ENCODE measurements at regions not wholly inside any gene's neighbourhood (a gene's known extent, or its start where the extent isn't known, plus 50 kb on each side); places are given as distances from the start of the nearest gene placed in this dataset.
"Not testable (repeated sequence)": the region's sequence is repeated elsewhere in the genome, so short reads cannot be mapped to it uniquely, and the experiment has no call there.

DNA sequence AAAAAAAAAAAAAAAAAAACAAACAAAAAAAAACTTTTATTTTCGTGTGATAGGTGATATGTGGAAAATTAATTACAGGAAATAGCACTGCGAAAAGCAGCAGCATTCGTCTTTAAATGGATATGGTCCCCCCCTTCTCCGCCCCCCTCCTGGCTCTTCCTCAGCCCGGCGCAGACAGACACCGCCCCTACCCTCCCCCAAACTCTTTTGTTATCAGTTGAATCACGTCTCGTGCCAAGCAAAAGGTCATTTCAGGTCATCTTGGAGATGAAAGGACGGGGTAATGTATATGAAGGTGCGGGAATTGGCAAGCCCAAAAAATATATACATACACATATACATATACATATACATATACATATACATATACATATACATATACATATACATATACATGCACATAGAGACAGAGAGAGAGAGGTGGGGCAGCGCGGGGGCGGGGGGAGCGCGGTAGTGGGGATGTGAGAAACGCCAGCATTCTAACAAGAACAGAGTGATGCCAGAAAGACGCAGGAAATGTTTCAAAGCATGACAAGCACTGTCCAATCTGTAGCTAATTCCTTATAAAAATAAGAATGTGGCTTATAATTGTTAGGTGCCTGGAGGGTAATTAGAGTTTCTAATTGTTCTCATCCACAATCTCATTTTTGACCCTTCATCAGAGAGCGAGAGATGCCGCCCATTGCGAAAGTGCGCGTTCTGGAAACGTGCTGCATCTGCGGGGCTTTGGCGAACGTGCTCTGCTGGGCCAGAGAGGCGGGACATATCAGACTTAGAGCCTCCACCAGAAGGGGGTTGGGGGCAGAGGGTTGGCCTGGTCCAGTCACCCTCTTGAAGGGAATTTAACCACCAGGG, 214.5 kb upstream of the UBASH3B start:
- FAIRE-seq = no peak

- peak; percentile 35 for FAIRE-seq
Observed at GRCh38 chr11:122439866-122440810, 215.4 kb upstream of the UBASH3B start.

DNA sequence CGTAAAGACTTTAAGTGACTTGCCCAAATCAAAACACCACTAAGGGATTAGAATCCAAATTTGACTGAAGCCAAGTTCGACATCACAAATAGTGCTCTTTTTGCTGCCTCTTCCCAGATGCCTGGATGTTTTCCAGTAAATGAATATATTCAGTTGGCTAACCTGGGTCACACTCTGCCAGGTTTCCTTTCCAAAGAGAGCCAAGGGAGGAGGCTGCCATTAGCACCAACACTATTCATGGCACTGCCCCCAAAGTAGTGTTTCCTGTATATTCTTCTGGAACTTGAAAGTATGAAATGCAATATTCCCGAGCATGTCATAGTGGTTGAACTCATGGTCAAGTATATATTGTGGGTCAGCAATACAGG, 219.3 kb upstream of the UBASH3B start:
- FAIRE-seq = no peak

DNA sequence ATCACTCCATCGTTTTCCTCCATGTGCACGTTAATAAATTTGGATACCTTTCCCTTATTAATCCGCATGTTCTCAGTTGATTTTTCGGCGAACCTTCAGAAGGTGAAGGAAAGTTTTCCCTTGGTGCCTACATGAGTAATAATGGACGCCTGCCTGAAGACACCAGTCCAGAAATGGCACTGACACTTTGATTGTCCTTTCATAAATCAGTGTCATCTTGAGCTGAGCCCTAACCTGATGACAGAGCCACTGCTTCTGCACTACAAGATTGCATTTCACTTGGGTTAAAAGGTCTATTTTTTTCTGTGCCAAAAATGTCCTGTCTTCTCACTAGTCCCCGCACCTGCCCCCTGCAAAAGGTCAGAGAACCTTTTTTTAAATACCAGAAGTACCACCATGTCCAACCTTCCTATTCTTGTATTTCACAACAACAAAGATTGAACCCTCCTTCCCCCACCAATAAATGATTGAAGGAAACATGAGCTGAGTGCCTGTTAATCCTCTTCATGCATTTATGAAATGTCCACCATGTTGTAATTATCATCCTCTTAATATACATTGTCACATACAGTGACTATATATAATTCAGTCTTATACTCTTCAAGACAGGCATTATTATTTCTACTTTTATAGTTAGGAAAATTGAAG, 219.9 kb upstream of the UBASH3B start:
- no peak for FAIRE-seq

DNA sequence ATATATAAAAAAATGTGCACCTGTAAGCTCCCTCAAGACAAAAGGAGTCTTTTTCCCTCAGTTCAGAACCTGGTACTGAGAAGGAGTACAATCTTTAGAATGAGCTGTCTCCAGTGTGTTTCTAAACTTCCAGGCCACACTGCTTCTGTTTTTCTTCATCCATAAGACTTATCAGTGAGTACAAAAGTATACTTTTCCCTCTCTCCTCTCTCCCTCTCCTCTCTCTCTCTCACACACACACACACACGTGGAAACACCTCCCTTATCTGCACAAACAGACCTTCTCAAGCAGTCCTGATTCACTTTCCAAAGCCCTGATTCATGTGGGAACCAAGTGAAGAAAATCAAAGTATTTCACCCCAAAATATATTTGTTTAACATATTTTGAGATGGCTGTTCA, 220.7 kb upstream of the UBASH3B start:
- FAIRE-seq = no peak

DNA sequence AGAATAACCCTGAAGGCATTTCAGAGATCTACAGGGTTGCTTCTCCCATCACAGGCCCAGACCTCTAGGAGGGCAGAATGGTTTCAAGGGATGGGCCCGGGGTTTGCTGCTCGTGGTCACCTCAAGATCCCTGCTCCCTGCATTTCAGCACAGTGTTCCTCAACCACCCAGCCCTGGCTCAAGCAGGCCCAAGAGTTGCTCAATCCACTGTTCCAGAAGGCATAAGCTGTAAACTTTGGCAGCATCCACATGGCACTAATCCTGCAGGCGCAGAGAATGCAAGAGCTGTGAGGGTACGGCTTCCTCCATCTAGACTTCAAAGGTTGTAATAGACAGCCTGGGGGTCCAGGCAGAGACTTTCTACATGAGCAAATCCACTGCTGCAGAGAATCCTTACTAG, 225.0 kb upstream of the UBASH3B start:
- no peak for FAIRE-seq

DNA sequence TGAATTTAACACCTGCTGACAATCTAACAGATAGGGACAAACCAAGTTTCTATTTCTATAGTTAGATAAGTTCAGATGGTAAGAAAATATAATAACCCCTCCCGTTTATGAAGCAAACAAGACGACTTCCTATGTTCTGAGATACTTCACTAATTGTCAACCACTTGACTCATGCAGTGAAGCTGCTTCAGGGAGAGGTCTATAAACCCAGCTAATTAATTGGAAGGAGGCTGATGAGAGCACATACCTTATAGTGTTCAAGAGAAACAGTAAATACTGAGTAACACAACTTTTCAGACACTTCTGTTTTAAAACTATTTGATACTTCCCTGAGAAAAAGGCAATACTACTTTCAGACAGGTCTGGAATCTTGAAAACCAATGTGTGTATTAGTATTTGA, 229.4 kb upstream of the UBASH3B start:
- FAIRE-seq = no peak

DNA sequence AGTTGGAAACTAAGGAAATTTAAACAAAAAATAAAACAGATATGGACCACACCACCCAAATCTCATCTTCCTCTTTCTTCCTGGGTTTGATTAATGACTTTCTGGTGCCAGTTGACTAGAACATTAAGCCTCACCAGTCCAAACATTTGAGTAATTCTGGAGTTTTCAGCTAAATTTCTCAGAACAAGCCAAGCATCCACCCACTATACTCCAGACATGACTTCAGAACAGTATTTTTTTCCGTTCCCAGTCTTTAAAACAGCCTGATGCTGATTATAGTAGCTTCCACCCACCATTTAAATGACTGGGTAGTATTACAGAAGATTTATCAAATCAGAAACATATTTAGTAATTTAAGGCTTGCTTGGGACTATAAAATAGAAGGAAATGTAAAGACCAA, 230.9 kb upstream of the UBASH3B start:
- no peak for FAIRE-seq

DNA sequence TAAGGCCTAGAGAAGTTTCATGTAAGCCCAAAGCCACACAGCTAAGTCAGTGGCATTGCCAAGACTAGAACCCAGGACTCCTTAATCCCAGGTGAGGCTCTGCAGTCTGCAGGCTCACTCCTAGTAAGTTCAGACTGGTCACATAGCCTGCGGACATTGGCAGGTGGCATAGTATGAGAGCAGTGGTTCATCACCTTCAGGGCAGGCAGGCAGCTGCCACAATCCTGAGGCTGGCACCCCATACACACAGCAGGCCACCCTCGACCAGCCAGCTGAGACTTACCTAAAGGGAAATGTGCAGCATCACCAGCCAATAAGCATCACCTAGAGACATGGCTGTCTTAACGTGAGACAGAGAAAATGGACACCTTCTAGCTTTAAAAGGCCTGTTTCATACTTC, 231.6 kb upstream of the UBASH3B start:
- FAIRE-seq = no peak

DNA sequence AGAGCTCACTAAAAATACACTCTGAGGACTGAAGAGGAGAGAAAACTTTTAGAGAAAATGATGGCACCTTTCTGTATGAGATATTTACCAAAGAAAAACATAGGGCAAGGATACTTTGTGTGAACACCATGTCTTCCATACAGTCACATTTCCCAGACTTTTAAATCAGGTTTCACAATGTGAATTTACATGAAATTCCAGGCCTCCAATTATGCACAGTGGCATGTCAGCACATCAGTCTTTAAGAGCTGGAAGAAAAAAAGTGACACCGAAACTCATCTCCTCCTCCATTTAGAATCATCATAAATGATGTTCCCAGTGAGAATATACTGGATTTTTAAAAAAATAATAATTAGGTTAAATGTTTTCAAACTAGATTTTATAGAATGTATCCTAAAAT, 232.2 kb upstream of the UBASH3B start:
- FAIRE-seq = no peak

- no peak for FAIRE-seq
Observed at GRCh38 chr11:122422682-122423081, 232.8 kb upstream of the UBASH3B start.

DNA sequence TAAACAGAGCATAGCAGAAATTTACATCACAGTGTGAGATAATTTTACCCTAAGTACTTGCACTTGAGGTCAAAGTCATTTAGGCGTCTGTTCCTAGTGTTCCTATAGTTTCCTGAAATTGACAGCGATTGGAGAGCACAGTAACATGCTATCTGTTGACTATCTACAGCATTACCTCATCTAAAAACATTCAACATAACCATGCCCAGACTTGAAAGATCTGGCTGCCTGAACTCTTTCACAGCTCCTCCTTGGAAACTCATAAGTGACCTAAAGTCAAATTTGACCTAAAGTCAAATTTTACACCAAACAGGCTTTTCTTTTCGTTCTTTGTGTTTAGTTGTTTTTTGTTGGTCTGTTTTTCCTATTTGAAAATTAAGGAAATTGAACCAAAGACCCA, 233.8 kb upstream of the UBASH3B start:
- no peak for FAIRE-seq

DNA sequence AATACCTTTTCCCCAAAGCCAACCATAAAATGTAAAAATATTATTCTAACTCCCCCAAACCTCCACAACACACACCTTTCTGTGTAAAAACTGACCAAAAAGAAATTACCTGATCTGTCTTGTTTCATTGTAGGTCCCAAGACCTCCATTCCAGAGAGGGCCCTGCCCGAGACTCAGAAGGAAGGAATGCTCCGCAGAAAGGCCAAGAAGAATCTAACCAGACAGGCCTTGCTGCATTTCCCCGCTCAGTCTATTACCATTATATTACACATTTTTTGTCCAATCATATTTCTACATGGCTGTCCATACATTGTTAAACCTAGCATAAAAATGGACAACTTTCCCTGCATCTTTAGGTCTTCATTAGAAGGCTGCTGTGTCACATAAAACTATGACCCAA, 237.5 kb upstream of the UBASH3B start:
- no peak for FAIRE-seq

GRCh38 chr11:122414406-122415018, 241.0 kb upstream of the UBASH3B start:
- no peak for FAIRE-seq

- FAIRE-seq = no peak
Observed at GRCh38 chr11:122413677-122414076, 241.8 kb upstream of the UBASH3B start.

GRCh38 chr11:122412581-122412980, 242.9 kb upstream of the UBASH3B start:
- no peak for FAIRE-seq

DNA sequence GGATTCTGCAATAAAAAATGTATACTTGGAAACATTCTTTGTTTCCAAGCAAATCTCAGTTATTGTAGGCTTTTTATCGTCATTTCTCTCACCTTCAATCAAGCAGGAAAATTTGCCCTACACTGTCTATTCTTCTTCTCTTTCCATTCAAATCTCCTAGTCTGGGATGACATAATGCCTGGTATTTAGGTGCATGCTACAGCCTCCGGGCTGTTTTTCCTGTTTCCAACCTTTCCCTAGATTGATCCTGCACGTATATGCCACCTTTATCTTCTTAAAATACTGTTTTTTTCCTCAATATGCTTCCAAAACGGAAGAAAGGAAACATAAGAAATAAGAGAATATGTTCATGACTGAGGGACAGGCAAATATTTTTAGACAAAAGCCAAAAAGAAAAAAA, 249.1 kb upstream of the UBASH3B start:
- no peak for FAIRE-seq

DNA sequence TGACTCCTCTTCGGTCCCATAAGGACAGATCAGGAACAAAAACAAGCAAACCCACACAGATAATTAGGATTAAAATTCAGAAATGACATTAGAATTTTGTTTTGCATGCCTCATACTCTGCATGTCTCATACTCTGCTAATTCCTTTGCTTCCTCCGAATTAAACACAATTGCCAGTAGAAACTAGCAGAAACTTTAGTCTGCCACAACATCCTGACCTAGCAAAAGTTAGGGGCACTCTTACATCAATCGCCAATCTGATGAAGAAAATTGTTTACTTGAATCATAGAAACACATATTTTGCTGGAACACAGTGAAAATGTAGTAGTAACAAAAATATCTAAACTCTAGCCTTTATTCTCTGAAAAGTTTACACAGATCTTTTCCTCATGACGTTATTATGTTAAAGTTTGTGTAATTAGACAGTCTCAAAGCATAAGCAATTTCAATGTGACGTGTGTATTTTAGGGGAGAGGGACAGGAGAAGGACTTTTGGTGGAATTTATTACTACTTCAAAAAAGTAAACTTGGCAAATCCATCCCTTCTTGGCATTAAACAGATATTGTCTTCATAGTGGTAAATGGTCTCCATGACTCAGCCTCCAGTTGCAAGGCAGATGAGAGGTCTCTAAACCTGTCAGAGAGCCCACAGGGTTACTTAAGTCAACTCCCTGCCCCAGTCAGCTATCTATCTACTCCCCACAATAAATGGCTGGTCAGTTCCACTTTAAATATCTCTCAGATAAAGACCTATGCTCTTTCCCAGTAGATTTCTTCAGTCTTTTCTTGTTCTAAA, 249.8 kb upstream of the UBASH3B start:
- peak; percentile 79 for FAIRE-seq

DNA sequence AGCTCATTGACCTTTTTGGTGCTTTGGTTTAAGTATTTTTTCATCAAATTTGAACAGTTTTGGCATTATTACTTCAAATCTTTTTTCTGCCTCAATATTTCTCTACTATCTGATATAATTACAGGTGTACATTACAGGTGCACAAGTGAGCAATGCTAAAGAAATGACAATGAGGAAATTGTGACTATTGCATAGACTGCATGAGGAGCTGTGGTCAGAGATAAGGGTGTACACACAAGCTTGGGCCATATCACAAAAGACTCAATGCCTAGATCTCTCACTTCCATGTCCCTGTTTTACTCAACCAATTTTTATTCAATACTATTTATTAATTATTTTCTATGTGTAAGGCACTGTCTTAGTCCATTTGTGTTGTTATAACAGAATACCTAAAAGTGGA, 251.0 kb upstream of the UBASH3B start:
- FAIRE-seq = no peak

- not testable (repeated sequence) for FAIRE-seq
Observed at GRCh38 chr11:122401581-122401980, 253.9 kb upstream of the UBASH3B start.

GRCh38 chr11:122399375-122399774, 256.1 kb upstream of the UBASH3B start:
- FAIRE-seq = no peak

DNA sequence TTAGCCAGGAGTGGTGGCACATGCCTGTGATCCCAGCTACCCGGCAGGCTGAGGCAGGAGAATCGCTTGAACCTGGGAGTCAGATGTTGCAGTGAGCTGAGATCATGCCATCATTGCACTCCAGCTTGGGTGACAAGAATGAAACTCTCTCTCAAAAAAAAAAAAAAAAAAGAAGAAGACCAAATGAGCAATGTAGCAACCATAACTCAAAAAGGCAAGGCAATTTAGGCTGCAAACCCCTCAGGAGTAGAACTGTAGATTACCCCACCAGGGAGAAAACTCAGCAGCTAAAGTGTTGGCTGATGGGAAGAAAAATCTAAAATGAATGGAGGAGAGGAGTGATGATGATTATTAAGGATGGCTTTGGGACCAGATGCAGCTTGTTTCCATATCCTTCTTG, 256.7 kb upstream of the UBASH3B start:
- no peak for FAIRE-seq
